Esophagus muscularis mucosa (tissue), 4 donors: ENCODE measurements at regions not wholly inside any gene's neighbourhood (a gene's known extent, or its start where the extent isn't known, plus 50 kb on each side); places are given as distances from the start of the nearest gene placed in this dataset.

Experiments used
- CTCF ChIP-seq, 3 experiments: fragments of 200-600 bp in 2 of 3; fragments of 450-650 bp in 1 of 3; sonication (generic) in 2 of 3; IDR thresholded peaks; one replicate each; pipeline ENCODE4 v1.5.1; 2017 to 2019; ENCODE audit warnings: antibody characterized with exemption in 3 of 3, mild to moderate bottlenecking in 2 of 3, moderate library complexity in 1 of 3
- EP300 ChIP-seq: sonication (generic); formaldehyde crosslinking; IDR thresholded peaks from one replicate; pipeline ENCODE4 v1.6.1; 2017; ENCODE audit warnings: antibody characterized with exemption
- POLR2A ChIP-seq: fragments of 450-650 bp; IDR thresholded peaks from one replicate; pipeline ENCODE4 v1.6.1; 2017; ENCODE audit warnings: antibody characterized with exemption, moderate library complexity, mild to moderate bottlenecking, low read depth

- TF ChIP-seq CTCF (IDR thresholded peaks at IDR 0.05) (no peak), POLR2A (no peak), EP300 (no peak)
These were observed 235.7 kb upstream of the HAND2 start for GRCh38 chr4:173765751-173766150.
